ENCODE measurements at regions not wholly inside any gene's neighbourhood (a gene's known extent, or its start where the extent isn't known, plus 50 kb on each side); places are given as distances from the start of the nearest gene placed in this dataset.
"Not testable (repeated sequence)": the region's sequence is repeated elsewhere in the genome, so short reads cannot be mapped to it uniquely, and the experiment has no call there.

DNA sequence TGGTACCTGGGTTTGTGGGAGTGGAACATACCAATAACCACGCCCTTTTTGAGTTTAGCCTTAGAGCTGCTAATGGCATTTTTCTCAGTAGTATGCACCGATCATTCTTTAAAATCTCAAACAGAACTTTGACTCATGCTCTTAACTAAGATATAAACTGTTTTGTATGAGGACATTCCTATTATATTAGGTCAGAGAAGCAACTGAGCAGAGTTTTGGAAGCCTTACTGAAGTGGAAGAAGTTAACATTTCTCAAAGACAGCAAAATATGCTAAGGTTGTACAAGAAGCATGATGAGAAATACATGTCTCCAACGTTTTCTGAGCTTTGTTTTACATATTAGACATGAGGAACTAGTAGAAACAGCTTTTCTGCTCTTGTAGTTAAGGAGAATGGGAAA is 819.2 kb downstream of the FSCB start:
- H3K27me3 ChIP-seq (ENCODE audit: control insufficient read depth, insufficient read depth, low read length), result no peaks in the 10 kb centered on the region
- DNase-seq, result no peak
- no peaks in the 10 kb centered on the region for H3K36me3 ChIP-seq (replicated peaks; ENCODE audit: control insufficient read depth, insufficient read depth, low read length)
- H3K4me3 ChIP-seq (ENCODE audit: insufficient read depth, low read depth, low read length), result no peak overlapping the region

DNA sequence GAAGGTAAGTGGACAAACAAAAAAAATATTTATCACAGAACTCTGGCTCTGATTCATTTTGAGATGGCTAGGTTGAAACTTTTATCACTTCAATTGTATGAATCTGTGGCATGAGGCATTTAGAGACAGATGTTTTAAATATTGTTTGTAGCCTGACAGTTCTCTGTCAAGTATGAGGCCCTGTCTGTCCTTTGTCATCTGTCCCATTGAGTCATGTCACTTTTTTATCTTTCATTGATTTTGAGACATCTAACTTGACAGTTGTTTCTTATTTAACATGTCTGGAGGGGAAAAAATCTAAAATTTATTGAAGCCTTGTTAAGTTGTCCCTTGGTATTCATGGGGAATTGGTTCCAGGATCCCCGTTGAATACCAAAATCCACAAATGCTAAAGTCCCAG is 829.5 kb downstream of the FSCB start:
- Histone ChIP-seq H3K27me3 (ENCODE audit: control insufficient read depth, insufficient read depth, low read length) (no peaks in the 10 kb centered on the region), H3K36me3 (replicated peaks; ENCODE audit: control insufficient read depth, insufficient read depth, low read length) (no peaks in the 10 kb centered on the region), H3K4me3 (ENCODE audit: insufficient read depth, low read depth, low read length) (no peak overlapping the region)
- no peak for DNase-seq

DNA sequence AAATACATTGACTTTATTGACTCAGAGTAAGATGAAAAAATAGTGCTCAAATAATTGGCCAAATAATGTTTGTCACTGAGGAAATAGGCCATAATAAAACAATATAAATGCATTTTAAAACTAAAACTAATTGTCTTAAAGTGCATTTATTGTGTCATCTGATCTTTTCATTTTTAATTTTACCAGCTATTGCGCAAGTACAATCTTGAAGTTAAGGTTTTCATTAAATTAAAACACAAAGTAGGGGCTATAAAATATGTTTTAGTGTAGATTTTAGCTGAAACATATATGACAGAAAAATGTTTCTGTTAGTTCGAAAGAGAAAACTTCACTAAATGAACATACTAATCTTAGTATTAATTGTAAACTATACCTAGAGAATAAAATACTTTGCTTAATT is 832.8 kb downstream of the FSCB start:
- no peaks in the 10 kb centered on the region for H3K27me3 ChIP-seq (ENCODE audit: control insufficient read depth, insufficient read depth, low read length)
- no peaks in the 10 kb centered on the region for H3K36me3 ChIP-seq (replicated peaks; ENCODE audit: control insufficient read depth, insufficient read depth, low read length)
- no peak for DNase-seq
- H3K4me3 ChIP-seq (ENCODE audit: insufficient read depth, low read depth, low read length), result no peak overlapping the region

DNA sequence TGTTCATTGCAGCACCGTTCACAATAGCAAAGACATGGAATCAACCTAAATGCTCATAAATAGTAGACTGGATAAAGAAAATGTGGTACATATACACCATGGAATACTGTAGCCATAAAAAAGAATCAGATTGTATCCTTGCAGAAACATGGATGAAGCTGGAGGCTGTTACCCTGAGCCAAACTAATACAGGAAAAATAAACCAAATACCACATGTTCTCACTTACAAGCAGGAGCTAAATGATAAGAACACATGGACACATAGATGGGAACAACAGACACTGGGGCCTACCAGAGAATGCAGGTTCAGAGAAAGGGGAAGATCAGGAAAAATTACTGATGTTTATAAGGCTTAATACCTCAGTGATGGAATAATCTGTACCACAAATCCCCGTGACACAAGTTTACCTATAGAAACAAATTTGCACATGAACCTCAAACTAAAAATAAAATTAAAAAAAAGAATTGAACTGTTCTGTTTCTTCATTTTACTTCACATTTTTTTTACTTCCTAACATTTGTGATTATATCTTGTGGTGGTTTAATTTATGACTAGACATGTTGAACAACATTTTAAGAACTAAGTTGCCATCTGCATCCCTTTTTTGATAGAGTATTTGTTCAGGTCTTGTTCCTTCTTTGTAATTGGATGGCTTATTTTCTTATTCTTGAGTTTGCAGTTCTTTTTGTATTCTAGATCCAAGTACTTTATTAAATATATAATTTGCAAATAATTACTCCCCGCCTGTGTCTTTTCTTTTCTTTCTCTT is 835.2 kb downstream of the FSCB start:
- no peak for DNase-seq
- H3K27me3 ChIP-seq (ENCODE audit: control insufficient read depth, insufficient read depth, low read length), result no peaks in the 10 kb centered on the region
- H3K36me3 ChIP-seq (replicated peaks; ENCODE audit: control insufficient read depth, insufficient read depth, low read length), result no peaks in the 10 kb centered on the region
- H3K4me3 ChIP-seq (ENCODE audit: insufficient read depth, low read depth, low read length), result no peak overlapping the region

DNA sequence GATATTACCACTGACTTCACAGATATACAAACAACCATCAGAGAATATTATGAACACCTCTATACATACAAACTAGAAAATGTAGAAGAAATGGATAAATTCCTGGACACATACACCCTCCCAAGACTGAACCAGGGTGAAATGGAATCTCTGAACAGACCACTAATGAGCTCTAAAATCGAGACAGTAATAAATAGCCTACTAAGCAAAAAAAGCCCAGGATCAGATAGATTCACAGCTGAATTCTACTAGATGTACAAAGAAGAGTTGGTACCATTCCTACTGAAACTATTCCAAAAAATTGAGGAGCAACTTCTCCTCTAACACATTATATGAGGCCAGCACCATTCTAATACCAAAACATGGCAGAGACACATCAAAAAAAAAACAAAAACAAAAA is 837.7 kb downstream of the FSCB start:
- Histone ChIP-seq H3K27me3 (ENCODE audit: control insufficient read depth, insufficient read depth, low read length) (no peaks in the 10 kb centered on the region), H3K36me3 (replicated peaks; ENCODE audit: control insufficient read depth, insufficient read depth, low read length) (no peaks in the 10 kb centered on the region), H3K4me3 (ENCODE audit: insufficient read depth, low read depth, low read length) (no peak overlapping the region)
- no peak for DNase-seq

DNA sequence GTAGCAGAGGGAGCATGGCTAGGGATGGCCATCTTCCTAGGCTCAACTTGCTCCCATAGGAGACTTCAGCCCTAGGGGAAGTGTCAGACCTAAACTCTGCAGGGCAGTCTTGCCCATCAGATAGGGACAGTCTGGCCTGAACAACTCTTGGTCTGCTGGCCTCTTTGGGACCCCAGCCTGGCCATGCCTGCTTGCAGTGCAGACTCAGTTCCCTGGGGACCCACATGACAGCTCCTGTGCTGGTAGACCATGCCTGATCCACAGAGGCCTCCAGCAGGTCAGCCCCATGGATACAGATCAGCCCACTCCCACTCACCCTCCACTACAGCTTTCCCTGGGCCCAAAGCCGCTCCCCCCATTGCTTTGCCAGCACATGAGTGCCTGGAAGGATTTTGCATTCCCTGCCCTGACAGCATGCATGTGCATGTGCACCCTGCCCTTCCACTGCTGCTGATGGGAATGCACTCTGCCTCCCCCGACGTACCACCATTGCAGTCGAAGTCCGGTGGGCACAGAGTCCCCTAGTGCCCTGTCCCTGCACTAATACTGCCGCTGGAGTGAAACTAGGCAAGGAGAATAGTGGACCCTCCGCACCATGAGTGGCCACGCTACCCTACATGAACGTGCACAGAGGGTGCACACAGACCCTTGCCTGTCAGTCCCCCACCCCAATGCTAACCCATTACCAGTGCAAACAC is 841.4 kb downstream of the FSCB start:
- no peaks in the 10 kb centered on the region for H3K36me3 ChIP-seq (replicated peaks; ENCODE audit: control insufficient read depth, insufficient read depth, low read length)
- DNase-seq, result no peak
- no peak overlapping the region for H3K4me3 ChIP-seq (ENCODE audit: insufficient read depth, low read depth, low read length)
- H3K27me3 ChIP-seq (ENCODE audit: control insufficient read depth, insufficient read depth, low read length), result no peaks in the 10 kb centered on the region

DNA sequence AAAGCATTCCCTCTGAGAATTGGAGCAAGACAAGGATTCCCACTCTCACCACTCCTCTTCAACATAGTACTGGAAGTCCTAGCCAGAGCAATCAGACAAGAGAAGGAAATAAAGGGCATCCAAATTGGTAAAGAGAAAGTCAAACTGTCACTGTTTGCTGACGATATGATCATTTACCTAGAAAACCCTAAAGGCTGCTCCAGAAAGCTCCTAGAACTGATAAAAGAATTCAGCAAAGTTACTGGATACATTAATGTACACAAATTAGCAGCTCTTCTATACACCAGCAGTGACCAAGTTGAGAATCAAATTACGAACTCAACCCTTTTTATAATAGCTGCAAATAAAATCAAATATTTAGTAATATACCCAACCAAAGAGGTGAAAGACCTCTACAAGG is 851.9 kb downstream of the FSCB start:
- not testable (repeated sequence) for H3K36me3 ChIP-seq (replicated peaks; ENCODE audit: control insufficient read depth, insufficient read depth, low read length); H3K4me3 ChIP-seq (ENCODE audit: insufficient read depth, low read depth, low read length); DNase-seq; H3K27me3 ChIP-seq (ENCODE audit: control insufficient read depth, insufficient read depth, low read length)

DNA sequence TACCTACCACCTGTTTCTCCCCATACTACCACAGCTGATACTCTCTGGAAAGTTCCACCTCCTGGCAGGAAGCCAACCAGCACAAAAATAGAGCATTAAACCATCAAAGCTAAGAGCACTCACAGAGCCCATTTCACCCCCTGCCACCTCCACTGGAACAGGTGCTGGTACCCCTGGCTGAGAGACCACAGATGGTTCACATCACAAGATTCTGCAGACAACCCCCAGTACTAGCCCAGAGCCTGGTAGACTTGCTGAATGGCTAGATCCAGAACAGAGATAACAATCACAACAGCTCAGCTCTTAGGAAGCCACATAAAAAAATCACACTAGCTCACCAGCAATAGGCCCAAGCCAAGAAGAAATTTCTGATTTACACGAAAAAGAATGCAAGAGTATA is 855.2 kb downstream of the FSCB start:
- no peaks in the 10 kb centered on the region for H3K27me3 ChIP-seq (ENCODE audit: control insufficient read depth, insufficient read depth, low read length)
- no peak for DNase-seq
- no peak overlapping the region for H3K4me3 ChIP-seq (ENCODE audit: insufficient read depth, low read depth, low read length)
- H3K36me3 ChIP-seq (replicated peaks; ENCODE audit: control insufficient read depth, insufficient read depth, low read length), result no peaks in the 10 kb centered on the region

DNA sequence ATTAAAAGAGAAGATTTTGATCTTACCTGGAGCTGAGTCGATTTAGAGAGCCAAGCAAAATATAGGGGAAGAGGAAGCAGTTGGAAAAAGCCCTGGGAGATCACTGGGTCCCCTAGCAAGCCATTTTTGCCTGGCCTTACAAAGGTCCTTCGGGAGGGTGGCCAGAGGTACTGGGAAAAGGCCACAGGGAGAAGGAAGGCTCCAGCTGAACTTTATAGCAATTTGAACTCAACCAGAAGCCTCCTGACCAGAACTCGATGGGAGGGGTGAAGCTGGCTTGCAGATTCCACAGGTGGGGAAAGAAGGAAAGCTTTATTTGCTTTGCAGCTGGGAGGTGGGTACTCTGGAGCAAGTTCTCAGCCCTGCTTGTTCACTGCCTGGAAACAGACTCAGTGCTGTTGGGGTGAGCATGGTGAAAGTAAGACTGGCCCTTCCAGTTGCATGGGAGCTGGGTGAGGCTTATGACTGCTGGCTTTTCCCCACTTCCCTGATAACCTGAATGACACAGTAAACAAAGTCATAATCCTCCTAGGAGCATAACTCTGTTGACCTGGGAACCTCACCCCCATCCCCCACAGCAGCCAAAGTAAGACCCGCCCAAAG is 855.8 kb downstream of the FSCB start:
- no peaks in the 10 kb centered on the region for H3K27me3 ChIP-seq (ENCODE audit: control insufficient read depth, insufficient read depth, low read length)
- no peak overlapping the region for H3K4me3 ChIP-seq (ENCODE audit: insufficient read depth, low read depth, low read length)
- H3K36me3 ChIP-seq (replicated peaks; ENCODE audit: control insufficient read depth, insufficient read depth, low read length), result no peaks in the 10 kb centered on the region
- DNase-seq, result no peak

DNA sequence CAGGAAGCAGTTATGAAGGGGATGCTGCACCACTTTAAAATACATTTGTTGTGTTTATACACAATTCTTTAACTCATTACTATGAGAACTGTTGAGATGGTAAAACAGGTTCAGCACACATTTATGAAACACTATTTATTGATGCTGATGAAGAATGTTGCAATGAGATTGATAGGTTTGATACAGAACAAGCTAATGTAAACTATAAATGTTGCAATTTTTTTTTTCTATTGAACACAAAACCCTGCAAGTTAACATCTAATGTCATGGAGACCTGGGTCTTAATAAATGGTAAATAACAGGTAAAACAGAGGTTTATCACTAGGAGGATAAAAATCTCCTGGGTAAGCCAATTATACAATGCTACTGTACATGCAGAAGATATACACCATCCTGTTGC is 857.6 kb downstream of the FSCB start:
- no peak for DNase-seq
- no peaks in the 10 kb centered on the region for H3K27me3 ChIP-seq (ENCODE audit: control insufficient read depth, insufficient read depth, low read length)

DNA sequence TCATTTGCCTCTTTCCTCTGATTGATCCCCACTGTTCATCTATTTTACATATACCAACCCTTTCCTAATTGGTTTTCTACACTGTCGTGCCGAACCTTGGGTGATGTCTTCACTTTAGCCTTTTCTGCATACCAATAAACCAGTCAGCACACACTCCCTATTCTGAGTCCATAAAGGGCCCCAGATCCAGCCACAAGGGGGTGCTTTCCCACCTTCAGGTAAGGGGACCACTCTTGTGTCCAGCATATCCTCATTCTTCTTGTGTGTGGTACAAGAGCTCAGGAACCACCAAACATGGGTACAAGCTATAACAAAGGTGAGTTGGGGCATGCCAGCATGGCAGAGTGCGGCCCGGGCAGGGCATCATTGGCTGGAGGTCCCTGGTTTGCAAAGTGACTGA is 859.8 kb downstream of the FSCB start:
- no peak overlapping the region for H3K4me3 ChIP-seq (ENCODE audit: insufficient read depth, low read depth, low read length)
- no peaks in the 10 kb centered on the region for H3K36me3 ChIP-seq (replicated peaks; ENCODE audit: control insufficient read depth, insufficient read depth, low read length)
- no peak for DNase-seq
- no peaks in the 10 kb centered on the region for H3K27me3 ChIP-seq (ENCODE audit: control insufficient read depth, insufficient read depth, low read length)

More for the DNA sequence above, 857.6 kb downstream of the FSCB start:
- no peaks in the 10 kb centered on the region for H3K36me3 ChIP-seq (replicated peaks; ENCODE audit: control insufficient read depth, insufficient read depth, low read length)
- H3K4me3 ChIP-seq (ENCODE audit: insufficient read depth, low read depth, low read length), result no peak overlapping the region

DNA sequence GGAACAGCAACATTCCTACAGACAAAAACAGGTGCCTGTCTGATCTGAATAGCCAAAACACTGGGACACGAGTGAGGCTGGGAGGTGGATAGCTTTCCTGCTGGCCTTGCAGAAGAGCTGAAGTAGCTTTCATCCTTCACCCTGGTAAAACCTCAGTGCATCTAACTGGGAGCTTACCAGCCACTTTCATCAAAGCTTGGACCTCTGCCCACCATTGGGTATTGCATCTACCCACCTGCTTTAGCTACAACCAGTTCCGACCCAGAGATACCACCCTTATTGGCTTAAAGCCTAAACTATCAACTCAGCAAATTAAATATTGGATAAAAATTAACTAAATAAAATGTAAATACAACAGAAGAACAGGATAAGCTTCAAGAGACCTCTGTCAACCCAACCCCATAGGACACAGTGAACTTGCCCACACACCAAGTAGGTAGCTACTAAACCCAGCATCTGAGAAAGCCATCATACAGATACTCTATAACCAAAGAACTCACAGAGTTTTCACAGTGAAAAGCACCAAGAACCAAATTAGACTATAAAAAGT is 866.3 kb downstream of the FSCB start:
- DNase-seq, result no peak
- Histone ChIP-seq H3K36me3 (replicated peaks; ENCODE audit: control insufficient read depth, insufficient read depth, low read length) (no peaks in the 10 kb centered on the region), H3K27me3 (ENCODE audit: control insufficient read depth, insufficient read depth, low read length) (no peaks in the 10 kb centered on the region), H3K4me3 (ENCODE audit: insufficient read depth, low read depth, low read length) (no peak overlapping the region)

DNA sequence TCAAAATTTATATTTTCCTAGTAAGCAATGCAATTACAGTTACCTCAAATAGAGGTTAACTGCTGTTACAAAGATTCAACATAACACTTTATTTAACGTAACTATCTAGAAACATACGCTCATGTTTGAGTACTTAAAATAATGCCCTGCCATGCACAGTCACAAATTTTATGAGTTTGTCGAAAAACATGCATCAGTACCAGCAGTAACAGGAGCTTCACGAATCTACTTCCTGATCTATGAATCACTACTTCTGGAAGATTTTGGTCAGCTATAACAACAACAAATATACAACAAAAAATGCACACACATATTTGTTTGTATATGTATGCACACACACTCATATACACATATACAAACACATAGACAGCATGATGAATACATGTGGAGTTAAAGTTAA is 881.8 kb downstream of the FSCB start:
- DNase-seq, result no peak
- Histone ChIP-seq H3K27me3 (ENCODE audit: control insufficient read depth, insufficient read depth, low read length) (no peaks in the 10 kb centered on the region), H3K4me3 (ENCODE audit: insufficient read depth, low read depth, low read length) (no peak overlapping the region), H3K36me3 (replicated peaks; ENCODE audit: control insufficient read depth, insufficient read depth, low read length) (no peaks in the 10 kb centered on the region)

DNA sequence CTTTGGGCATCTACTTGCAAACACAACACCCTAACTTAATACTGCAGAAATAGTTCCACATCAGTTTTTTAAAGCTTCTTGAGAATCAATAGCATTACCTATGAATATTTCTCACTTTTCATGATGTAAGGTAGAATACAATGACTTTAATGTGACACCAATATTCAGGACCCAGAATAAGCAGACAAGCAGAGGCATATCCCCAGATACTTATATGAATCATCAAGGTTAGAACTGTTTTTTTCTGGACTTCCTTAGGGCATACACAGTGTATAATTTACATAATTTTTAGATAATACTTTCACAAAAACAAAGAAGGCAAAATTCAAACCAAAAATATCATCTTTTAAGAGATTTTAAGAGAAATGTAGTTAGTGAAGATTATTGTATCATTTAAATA is 885.8 kb downstream of the FSCB start:
- no peaks in the 10 kb centered on the region for H3K27me3 ChIP-seq (ENCODE audit: control insufficient read depth, insufficient read depth, low read length)
- DNase-seq, result no peak
- no peaks in the 10 kb centered on the region for H3K36me3 ChIP-seq (replicated peaks; ENCODE audit: control insufficient read depth, insufficient read depth, low read length)
- no peak overlapping the region for H3K4me3 ChIP-seq (ENCODE audit: insufficient read depth, low read depth, low read length)

All from H7 (cell line).